Keratinocyte (primary cell): ENCODE measurements at regions not wholly inside any gene's neighbourhood (a gene's known extent, or its start where the extent isn't known, plus 50 kb on each side); places are given as distances from the start of the nearest gene placed in this dataset.

Source experiments
- DNase-seq: peaks from one replicate; pipeline ENCODE4 v3.0.0-alpha.2; 2011; ENCODE audit warnings: low read depth, missing footprints, low spot score
- FAIRE-seq: peaks from 2 replicates; lab custom pipeline; 2011; peaks lifted over from hg19 to GRCh38; lab: Jason Lieb, UNC
- H2AFZ ChIP-seq: 2 replicates; pipeline ENCODE4 v1.6.0; 2012; ENCODE audit warnings: low read length, control low read depth, inconsistent platforms; ENCODE audit not compliant: control insufficient read depth
- H3K27ac ChIP-seq: 2 replicates; pipeline ENCODE4 v1.5.1; 2011; ENCODE audit warnings: low read length; ENCODE audit not compliant: control insufficient read depth, insufficient read depth
- H3K27me3 ChIP-seq: 3 replicates; pipeline ENCODE4 v1.6.0; 2011; ENCODE audit warnings: low read length; ENCODE audit not compliant: control insufficient read depth, insufficient read depth; ENCODE audit errors: extremely low read depth
- H3K36me3 ChIP-seq, 2 experiments: 2 replicates in 1 of 2; 3 replicates in 1 of 2; pipeline ENCODE4 v1.5.1; 2011; ENCODE audit warnings: low read length in 2 of 2, mild to moderate bottlenecking in 1 of 2; ENCODE audit not compliant: control insufficient read depth in 2 of 2, insufficient read depth in 2 of 2; ENCODE audit errors: extremely low read depth in 1 of 2
- H3K4me1 ChIP-seq: 3 replicates; pipeline ENCODE4 v1.5.1; 2011; ENCODE audit warnings: low read length; ENCODE audit not compliant: control insufficient read depth, insufficient read depth; ENCODE audit errors: extremely low read depth
- H3K4me2 ChIP-seq: 3 replicates; pipeline ENCODE4 v1.6.0; 2011; ENCODE audit warnings: low read depth, low read length; ENCODE audit not compliant: control insufficient read depth, insufficient read depth; ENCODE audit errors: extremely low read depth
- H3K4me3 ChIP-seq, 3 experiments: fragments of 200-600 bp in 1 of 3; sonication (generic) in 1 of 3; 2 replicates in 2 of 3; 3 replicates in 1 of 3; pipeline ENCODE4 v1.5.1; 2011 to 2016; ENCODE audit warnings: low read length in 3 of 3, mild to moderate bottlenecking in 3 of 3, control low read depth in 2 of 3, inconsistent platforms in 1 of 3, low read depth in 1 of 3, mixed read lengths in 1 of 3, mixed run types in 1 of 3, moderate library complexity in 1 of 3; ENCODE audit not compliant: control insufficient read depth in 2 of 3, insufficient read depth in 2 of 3; ENCODE audit errors: extremely low read depth in 1 of 3
- H3K79me2 ChIP-seq: 2 replicates; pipeline ENCODE4 v1.6.0; 2012; ENCODE audit warnings: low read length; ENCODE audit not compliant: control insufficient read depth, insufficient read depth
- H3K9ac ChIP-seq: 3 replicates; pipeline ENCODE4 v1.6.0; 2011; ENCODE audit warnings: low read length; ENCODE audit not compliant: control insufficient read depth, insufficient read depth; ENCODE audit errors: extremely low read depth
- H3K9me1 ChIP-seq: 3 replicates; pipeline ENCODE4 v1.6.0; 2011; ENCODE audit warnings: low read length; ENCODE audit not compliant: control insufficient read depth, insufficient read depth; ENCODE audit errors: extremely low read depth
- H3K9me3 ChIP-seq: 2 replicates; pipeline ENCODE4 v1.5.1; 2012; ENCODE audit warnings: low read depth, low read length; ENCODE audit not compliant: control insufficient read depth
- H4K20me1 ChIP-seq: 3 replicates; pipeline ENCODE4 v1.6.0; 2011; ENCODE audit warnings: low read length; ENCODE audit not compliant: control insufficient read depth, insufficient read depth; ENCODE audit errors: extremely low read depth
- CTCF ChIP-seq, 3 experiments: IDR thresholded peaks in 1 of 3; conservative IDR thresholded peaks in 1 of 3; optimal IDR thresholded peaks in 1 of 3; 2 replicates in 2 of 3; 3 replicates in 1 of 3; pipeline versions ENCODE3 to v1.5.1; 2011; ENCODE audit warnings: low read length in 3 of 3, mild to moderate bottlenecking in 3 of 3, moderate library complexity in 2 of 3, control low read depth in 1 of 3, inconsistent platforms in 1 of 3; ENCODE audit not compliant: insufficient read depth in 2 of 3; ENCODE audit errors: extremely low read depth in 1 of 3
- EZH2 ChIP-seq: IDR thresholded peaks from one replicate; pipeline ENCODE4 v1.6.1; 2012; ENCODE audit warnings: inconsistent platforms, mild to moderate bottlenecking, low read length, moderate library complexity
- dilution Hi-C: fragments of 300-500 bp; cut with MboI; formaldehyde crosslinking; loops from one replicate; pipeline ENCODE4 v1.7.0; 2020; ENCODE audit warnings: low sequenced_read_pairs; ENCODE audit not compliant: extremely low pct_ligation_motif_present

- peak; percentile 9 for FAIRE-seq
- Histone ChIP-seq H4K20me1 (no peaks in the 10 kb centered on the region), H3K36me3 (no peaks in the 10 kb centered on the region), H3K27me3 (no peaks in the 10 kb centered on the region), H3K4me3 (no peak overlapping the region), H3K9me1 (no peaks in the 10 kb centered on the region), H3K4me1 (peaks cover 31% of the 10 kb centered on the region), H3K9me3 (no peaks in the 10 kb centered on the region), H3K9ac (no peak overlapping the region), H2AFZ (peak overlapping the region; percentile 77), H3K27ac (peak overlapping the region; percentile 67), H3K79me2 (no peaks in the 10 kb centered on the region), H3K4me2 (peak overlapping the region; percentile 82)
- TF ChIP-seq EZH2: no peak
- no peak for TF ChIP-seq CTCF (optimal IDR thresholded peaks at IDR 0.05 in 1 of 3, IDR thresholded peaks at IDR 0.05 in 1 of 3, conservative IDR thresholded peaks at IDR 0.05 in 1 of 3; ENCODE audit: extremely low read depth in 1 of 3, insufficient read depth in 2 of 3, low read length in 3 of 3)
- no peak for DNase-seq
- dilution Hi-C loops: no loop called here
Measured at GRCh38 chr15:47513471-47513870, 203.8 kb upstream of the SEMA6D start.

DNA sequence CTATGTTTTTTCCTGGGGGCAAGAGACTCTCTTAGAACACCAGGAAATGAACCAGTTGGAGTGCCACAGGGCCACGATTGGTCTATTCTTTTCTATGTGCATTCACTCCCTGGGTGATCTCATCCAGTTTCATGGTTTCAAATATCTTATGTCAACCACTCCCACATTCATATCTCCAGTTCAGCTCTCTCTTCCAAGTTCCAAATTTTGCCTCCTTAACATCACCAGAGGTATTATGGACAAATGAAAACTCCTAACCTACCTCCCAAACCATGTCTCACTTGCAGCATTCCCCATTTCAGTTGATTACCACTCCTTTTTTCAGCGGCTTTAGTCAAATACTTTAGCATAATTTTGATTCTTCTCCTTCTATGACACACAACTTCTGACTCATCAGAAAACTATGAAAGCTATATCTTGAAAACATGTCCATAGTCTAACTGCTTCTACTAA lies 203.1 kb upstream of the SEMA6D start:
- FAIRE-seq (peak; percentile 80), DNase-seq (peak; percentile 23)
- no peaks in the 10 kb centered on the region for H3K79me2 ChIP-seq
- H3K9me3 ChIP-seq: no peaks in the 10 kb centered on the region
- peak overlapping the region; percentile 67 for H3K27ac ChIP-seq
- H2AFZ ChIP-seq: peak overlapping the region; percentile 77
- H3K9ac ChIP-seq: peak overlapping the region; percentile 29
- dilution Hi-C loops: no loop called here
- H3K27me3 ChIP-seq: no peaks in the 10 kb centered on the region
- H3K4me3 ChIP-seq: peak overlapping the region in 1 of 3 experiments; percentile 22
- H3K36me3 ChIP-seq: no peaks in the 10 kb centered on the region
- H3K9me1 ChIP-seq: no peaks in the 10 kb centered on the region
- peak overlapping the region; percentile 82 for H3K4me2 ChIP-seq
- no peak for TF ChIP-seq EZH2
- no peak for TF ChIP-seq CTCF (optimal IDR thresholded peaks at IDR 0.05 in 1 of 3, IDR thresholded peaks at IDR 0.05 in 1 of 3, conservative IDR thresholded peaks at IDR 0.05 in 1 of 3; ENCODE audit: extremely low read depth in 1 of 3, insufficient read depth in 2 of 3, low read length in 3 of 3)
- H3K4me1 ChIP-seq: peaks cover 33% of the 10 kb centered on the region
- H4K20me1 ChIP-seq: no peaks in the 10 kb centered on the region
